ENCODE measurements at regions not wholly inside any gene's neighbourhood (a gene's known extent, or its start where the extent isn't known, plus 50 kb on each side); places are given as distances from the start of the nearest gene placed in this dataset.
A peak's percentile ranks its signal among the peaks of the same experiment; 100 is the strongest.

DNA sequence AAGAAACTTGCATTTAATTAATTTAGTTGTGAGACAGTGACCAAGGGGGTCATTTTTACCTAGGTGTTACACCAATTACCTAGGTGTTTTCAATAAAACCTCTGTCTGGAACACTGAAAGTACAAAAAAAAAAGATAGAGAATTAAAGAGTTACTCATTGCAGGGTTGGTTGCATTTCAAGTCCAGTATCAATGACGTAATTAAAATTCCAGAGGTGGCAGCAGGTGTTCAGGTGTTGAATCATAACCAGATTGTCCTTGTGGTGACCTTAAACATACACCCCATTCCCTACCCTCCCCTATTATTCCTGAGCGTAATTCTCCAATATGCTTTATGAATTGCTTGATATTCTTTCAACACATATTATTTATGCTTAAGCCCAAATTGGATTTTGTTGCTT, 352.0 kb upstream of the SLC8A1 start:
- TF ChIP-seq, protein P1, sequence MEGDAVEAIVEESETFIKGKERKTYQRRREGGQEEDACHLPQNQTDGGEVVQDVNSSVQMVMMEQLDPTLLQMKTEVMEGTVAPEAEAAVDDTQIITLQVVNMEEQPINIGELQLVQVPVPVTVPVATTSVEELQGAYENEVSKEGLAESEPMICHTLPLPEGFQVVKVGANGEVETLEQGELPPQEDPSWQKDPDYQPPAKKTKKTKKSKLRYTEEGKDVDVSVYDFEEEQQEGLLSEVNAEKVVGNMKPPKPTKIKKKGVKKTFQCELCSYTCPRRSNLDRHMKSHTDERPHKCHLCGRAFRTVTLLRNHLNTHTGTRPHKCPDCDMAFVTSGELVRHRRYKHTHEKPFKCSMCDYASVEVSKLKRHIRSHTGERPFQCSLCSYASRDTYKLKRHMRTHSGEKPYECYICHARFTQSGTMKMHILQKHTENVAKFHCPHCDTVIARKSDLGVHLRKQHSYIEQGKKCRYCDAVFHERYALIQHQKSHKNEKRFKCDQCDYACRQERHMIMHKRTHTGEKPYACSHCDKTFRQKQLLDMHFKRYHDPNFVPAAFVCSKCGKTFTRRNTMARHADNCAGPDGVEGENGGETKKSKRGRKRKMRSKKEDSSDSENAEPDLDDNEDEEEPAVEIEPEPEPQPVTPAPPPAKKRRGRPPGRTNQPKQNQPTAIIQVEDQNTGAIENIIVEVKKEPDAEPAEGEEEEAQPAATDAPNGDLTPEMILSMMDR (IDR thresholded peaks at IDR 0.05) = no peak
- Mint-ChIP-seq H3K27me3 (ENCODE audit: insufficient read depth) (peaks cover 9% of the 10 kb centered on the region; the same call in 1 of the 2 replicates), H3K36me3 (ENCODE audit: low read depth) (no peaks in the 10 kb centered on the region), H3K27ac (no peak overlapping the region), H3K4me1 (ENCODE audit: low read depth) (no peaks in the 10 kb centered on the region; the same call in 1 of the 2 replicates), H3K4me3 (no peak overlapping the region), H3K9me3 (no peaks in the 10 kb centered on the region)
- DNase-seq = no peak

DNA sequence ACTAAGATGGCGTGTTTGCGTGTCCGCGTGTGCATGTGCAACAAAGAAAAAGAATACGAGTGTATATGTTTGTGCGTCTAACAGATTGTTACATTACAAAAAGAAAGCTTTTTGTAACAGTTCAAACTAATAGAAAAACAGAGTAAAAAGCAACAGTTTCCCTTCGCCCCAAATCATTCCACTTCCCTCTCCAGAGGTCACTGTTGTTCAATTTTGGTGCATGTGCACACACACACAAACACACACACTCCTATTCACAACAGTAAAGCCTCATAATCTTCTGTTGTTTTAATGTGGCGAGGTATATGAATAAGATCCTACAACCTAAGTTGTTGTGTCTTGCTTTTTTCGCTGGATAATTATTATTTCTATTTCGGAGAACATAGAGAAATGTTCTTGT, 357.3 kb upstream of the SLC8A1 start:
- DNase-seq = no peak
- TF ChIP-seq, protein P1 (IDR thresholded peaks at IDR 0.05) = no peak
- Mint-ChIP-seq H3K9me3 (no peaks in the 10 kb centered on the region), H3K4me1 (ENCODE audit: low read depth) (no peaks in the 10 kb centered on the region; the same call in 1 of the 2 replicates), H3K27me3 (ENCODE audit: insufficient read depth) (peaks cover 11% of the 10 kb centered on the region; the same call in 1 of the 2 replicates), H3K4me3 (no peak overlapping the region), H3K27ac (no peak overlapping the region), H3K36me3 (ENCODE audit: low read depth) (no peaks in the 10 kb centered on the region)

DNA sequence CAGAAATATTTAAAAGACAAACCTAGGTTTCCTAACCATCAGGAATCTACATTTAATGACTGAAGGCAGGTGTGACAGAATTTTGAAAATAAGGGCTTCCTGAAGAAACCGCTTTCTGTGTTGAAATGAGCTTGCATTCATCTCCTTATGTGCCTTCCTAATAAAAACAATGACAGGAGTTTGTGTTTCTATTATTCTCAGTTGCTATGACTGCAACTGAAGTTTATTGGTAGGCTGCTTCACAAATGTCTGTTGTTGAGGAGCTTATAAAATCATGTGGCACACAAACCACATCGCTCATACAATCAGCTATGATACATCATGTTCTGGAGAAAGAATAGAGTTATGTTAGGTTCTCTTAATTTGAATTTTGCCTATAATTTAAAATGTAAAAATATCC, 362.7 kb upstream of the SLC8A1 start:
- TF ChIP-seq, protein P1 (IDR thresholded peaks at IDR 0.05) = no peak
- Mint-ChIP-seq H3K4me3 (no peak overlapping the region), H3K27me3 (ENCODE audit: insufficient read depth) (peaks cover 2% of the 10 kb centered on the region; the same call in 1 of the 2 replicates), H3K27ac (no peak overlapping the region), H3K9me3 (no peaks in the 10 kb centered on the region), H3K4me1 (ENCODE audit: low read depth) (peaks cover 8% of the 10 kb centered on the region; the same call in 1 of the 2 replicates), H3K36me3 (ENCODE audit: low read depth) (no peaks in the 10 kb centered on the region)
- peak; percentile 7 for DNase-seq

GRCh38 chr2:40820319-40820718, 368.4 kb upstream of the SLC8A1 start:
- peaks cover 27% of the 10 kb centered on the region for H3K4me1 Mint-ChIP-seq (ENCODE audit: low read depth)
- H3K4me3 Mint-ChIP-seq = peak overlapping the region; percentile 88
- H3K36me3 Mint-ChIP-seq (ENCODE audit: low read depth) = peaks cover 8% of the 10 kb centered on the region; the same call in 1 of the 2 replicates
- peak overlapping the region; percentile 75; the same call in 1 of the 2 replicates for H3K27ac Mint-ChIP-seq
- peak; percentile 4 for DNase-seq
- no peaks in the 10 kb centered on the region for H3K9me3 Mint-ChIP-seq
- TF ChIP-seq, protein P1 (IDR thresholded peaks at IDR 0.05) = peak; percentile 58
- H3K27me3 Mint-ChIP-seq (ENCODE audit: insufficient read depth) = no peaks in the 10 kb centered on the region

- Mint-ChIP-seq H3K4me3 (no peak overlapping the region), H3K4me1 (ENCODE audit: low read depth) (peaks cover 20% of the 10 kb centered on the region), H3K9me3 (no peaks in the 10 kb centered on the region)
Measured at GRCh38 chr2:40823478-40823877, 371.6 kb upstream of the SLC8A1 start.

More at GRCh38 chr2:40823478-40823877, 371.6 kb upstream of the SLC8A1 start:
- TF ChIP-seq, protein P1 (IDR thresholded peaks at IDR 0.05) = no peak
- H3K36me3 Mint-ChIP-seq (ENCODE audit: low read depth) = peaks cover 8% of the 10 kb centered on the region; the same call in 1 of the 2 replicates
- DNase-seq = no peak
- no peaks in the 10 kb centered on the region for H3K27me3 Mint-ChIP-seq (ENCODE audit: insufficient read depth)
- no peak overlapping the region for H3K27ac Mint-ChIP-seq

Measured in HFFc6 (cell line).